ENCODE measurements at regions not wholly inside any gene's neighbourhood (a gene's known extent, or its start where the extent isn't known, plus 50 kb on each side); places are given as distances from the start of the nearest gene placed in this dataset.
"Not testable (repeated sequence)": the region's sequence is repeated elsewhere in the genome, so short reads cannot be mapped to it uniquely, and the experiment has no call there.

DNA sequence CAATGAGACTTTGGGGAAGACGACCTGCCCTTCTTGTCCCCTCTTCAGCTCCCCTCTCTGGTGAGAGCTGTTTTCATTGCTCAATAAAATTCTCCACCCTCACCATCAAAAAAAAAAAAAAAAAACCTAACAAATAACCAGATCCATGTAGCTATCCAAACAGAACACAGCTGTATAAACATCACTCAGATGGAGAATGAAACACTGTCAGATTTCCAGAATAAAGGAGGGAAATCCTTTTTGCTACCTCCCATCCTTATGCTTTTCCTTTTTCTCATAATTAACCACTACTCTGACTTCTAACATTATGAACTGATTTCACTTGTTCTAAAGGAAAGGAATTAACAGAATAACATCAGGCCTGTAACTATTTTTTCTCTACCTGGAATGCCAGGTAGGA is 155.6 kb downstream of the PPP4R3C start:
- Histone ChIP-seq H3K4me3 (no peak overlapping the region), H3K27ac (no peak overlapping the region), H3K9me3 (no peaks in the 10 kb centered on the region), H3K27me3 (no peaks in the 10 kb centered on the region), H3K4me1 (no peaks in the 10 kb centered on the region), H3K36me3 (ENCODE audit: low read depth, missing control alignments) (no peaks in the 10 kb centered on the region)
- intact Hi-C loops (cut with DNase I; ENCODE audit: low total_unique reads): no loop called here
- TF ChIP-seq CTCF (IDR thresholded peaks at IDR 0.05) (no peak), POLR2A (IDR thresholded peaks at IDR 0.05) (no peak)
- WGBS, 2 donors: 71 to 80% methylated on average over 1 of the region's 1 CpG
- DNase-seq: no peak

- intact Hi-C loops (cut with DNase I; ENCODE audit: low total_unique reads); H3K9me3 ChIP-seq; H3K4me1 ChIP-seq; H3K36me3 ChIP-seq (ENCODE audit: low read depth, missing control alignments); DNase-seq; H3K4me3 ChIP-seq; H3K27ac ChIP-seq; H3K27me3 ChIP-seq: not testable (repeated sequence)
- WGBS, 2 donors: 75 to 98% methylated on average over 3 to 6 of the region's 6 CpGs
These were observed 170.6 kb downstream of the PPP4R3C start for GRCh38 chrX:27292552-27292951.

GRCh38 chrX:27276751-27277150 is 186.4 kb downstream of the PPP4R3C start:
- Histone ChIP-seq H3K27ac (no peak overlapping the region), H3K27me3 (no peaks in the 10 kb centered on the region), H3K36me3 (ENCODE audit: low read depth, missing control alignments) (no peaks in the 10 kb centered on the region), H3K4me3 (no peak overlapping the region), H3K9me3 (no peaks in the 10 kb centered on the region), H3K4me1 (no peaks in the 10 kb centered on the region)
- no peak for DNase-seq
- TF ChIP-seq CTCF (IDR thresholded peaks at IDR 0.05) (no peak), POLR2A (IDR thresholded peaks at IDR 0.05) (no peak)
- WGBS, 2 donors: 83 to 90% methylated on average over 5 of the region's 5 CpGs
- intact Hi-C loops (cut with DNase I; ENCODE audit: low total_unique reads): no loop called here

- DNase-seq: no peak
- H3K4me3 ChIP-seq: no peak overlapping the region
- no peaks in the 10 kb centered on the region for H3K4me1 ChIP-seq
- intact Hi-C loops (cut with DNase I; ENCODE audit: low total_unique reads): no loop called here
- no peaks in the 10 kb centered on the region for H3K36me3 ChIP-seq (ENCODE audit: low read depth, missing control alignments)
- no peaks in the 10 kb centered on the region for H3K9me3 ChIP-seq
- no peaks in the 10 kb centered on the region for H3K27me3 ChIP-seq
- TF ChIP-seq POLR2A (IDR thresholded peaks at IDR 0.05) (no peak), CTCF (IDR thresholded peaks at IDR 0.05) (no peak)
- no peak overlapping the region for H3K27ac ChIP-seq
These were observed 208.5 kb downstream of the PPP4R3C start for GRCh38 chrX:27254656-27255055.

- 69 to 75% methylated on average over 2 to 3 of the region's 3 CpGs for WGBS, 2 donors
- no peaks in the 10 kb centered on the region for H3K36me3 ChIP-seq (ENCODE audit: low read depth, missing control alignments)
- intact Hi-C loops (cut with DNase I; ENCODE audit: low total_unique reads): no loop called here
- no peaks in the 10 kb centered on the region for H3K27me3 ChIP-seq
- no peak overlapping the region for H3K4me3 ChIP-seq
- no peaks in the 10 kb centered on the region for H3K4me1 ChIP-seq
- DNase-seq: no peak
- H3K9me3 ChIP-seq: no peaks in the 10 kb centered on the region
- H3K27ac ChIP-seq: no peak overlapping the region
- no peak for TF ChIP-seq CTCF (IDR thresholded peaks at IDR 0.05)
- no peak for TF ChIP-seq POLR2A (IDR thresholded peaks at IDR 0.05)
These were observed 211.8 kb downstream of the PPP4R3C start for GRCh38 chrX:27251369-27251768.
